ENCODE measurements at regions not wholly inside any gene's neighbourhood (a gene's known extent, or its start where the extent isn't known, plus 50 kb on each side); places are given as distances from the start of the nearest gene placed in this dataset.

DNA sequence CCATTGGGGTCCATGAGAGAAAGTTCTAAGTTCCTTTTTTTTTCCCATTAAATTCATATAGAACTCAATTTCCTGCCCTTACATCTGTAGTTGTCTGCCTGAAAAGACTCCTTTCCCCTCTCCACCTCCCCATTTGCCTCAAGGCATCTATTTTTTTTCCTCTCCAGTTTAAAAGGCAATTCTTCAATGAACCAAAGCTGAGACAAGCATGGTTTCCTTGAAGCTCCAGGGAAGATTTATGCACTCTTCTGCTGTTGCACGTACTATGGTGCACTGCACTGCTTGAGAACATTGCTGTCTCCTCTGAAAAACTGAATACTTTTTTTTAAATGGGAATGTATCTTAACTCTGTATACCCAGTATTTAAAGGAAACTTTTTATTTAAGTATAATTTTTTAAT, 465.2 kb downstream of the CD83 start:
- no peak overlapping the region for H3K27ac ChIP-seq
- H3K36me3 ChIP-seq, result no peaks in the 10 kb centered on the region
- no peak for DNase-seq (ENCODE audit: extremely low spot score in 2 of 2)
- TF ChIP-seq POLR2A (IDR thresholded peaks at IDR 0.05) (no peak), POLR2AphosphoS5 (IDR thresholded peaks at IDR 0.05; ENCODE audit: insufficient read depth in 1 of 2, low read depth in 1 of 2) (no peak)
- TF ChIP-seq, protein P1, sequence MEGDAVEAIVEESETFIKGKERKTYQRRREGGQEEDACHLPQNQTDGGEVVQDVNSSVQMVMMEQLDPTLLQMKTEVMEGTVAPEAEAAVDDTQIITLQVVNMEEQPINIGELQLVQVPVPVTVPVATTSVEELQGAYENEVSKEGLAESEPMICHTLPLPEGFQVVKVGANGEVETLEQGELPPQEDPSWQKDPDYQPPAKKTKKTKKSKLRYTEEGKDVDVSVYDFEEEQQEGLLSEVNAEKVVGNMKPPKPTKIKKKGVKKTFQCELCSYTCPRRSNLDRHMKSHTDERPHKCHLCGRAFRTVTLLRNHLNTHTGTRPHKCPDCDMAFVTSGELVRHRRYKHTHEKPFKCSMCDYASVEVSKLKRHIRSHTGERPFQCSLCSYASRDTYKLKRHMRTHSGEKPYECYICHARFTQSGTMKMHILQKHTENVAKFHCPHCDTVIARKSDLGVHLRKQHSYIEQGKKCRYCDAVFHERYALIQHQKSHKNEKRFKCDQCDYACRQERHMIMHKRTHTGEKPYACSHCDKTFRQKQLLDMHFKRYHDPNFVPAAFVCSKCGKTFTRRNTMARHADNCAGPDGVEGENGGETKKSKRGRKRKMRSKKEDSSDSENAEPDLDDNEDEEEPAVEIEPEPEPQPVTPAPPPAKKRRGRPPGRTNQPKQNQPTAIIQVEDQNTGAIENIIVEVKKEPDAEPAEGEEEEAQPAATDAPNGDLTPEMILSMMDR (IDR thresholded peaks at IDR 0.05), result no peak
- H3K9me3 ChIP-seq, result no peaks in the 10 kb centered on the region
- intact Hi-C loops (cut with DNase I), result no loop called here
- H3K4me1 ChIP-seq, result no peaks in the 10 kb centered on the region
- H3K4me3 ChIP-seq, result no peak overlapping the region
- H3K27me3 ChIP-seq, result no peaks in the 10 kb centered on the region

DNA sequence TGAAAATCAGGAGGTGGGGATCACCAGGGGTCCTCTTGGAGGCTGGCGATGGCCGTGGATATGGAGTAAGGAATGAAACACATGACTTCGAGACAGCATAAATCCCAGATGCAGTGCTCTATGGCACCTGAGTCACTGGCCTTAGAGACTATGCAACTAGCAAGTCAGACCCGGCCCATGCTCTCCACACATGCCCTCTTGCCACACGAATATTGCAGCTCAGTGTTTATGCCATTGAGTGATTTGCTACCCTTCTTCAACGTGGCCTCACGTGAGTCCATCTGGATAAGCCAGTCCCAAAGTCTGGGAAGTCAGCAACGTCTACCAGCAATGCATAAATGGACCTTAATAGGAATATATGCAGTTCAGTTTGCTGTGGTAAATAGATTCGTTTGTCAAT, 466.3 kb downstream of the CD83 start:
- Histone ChIP-seq H3K27me3 (no peaks in the 10 kb centered on the region), H3K36me3 (no peaks in the 10 kb centered on the region), H3K9me3 (no peaks in the 10 kb centered on the region), H3K4me1 (no peaks in the 10 kb centered on the region), H3K4me3 (no peak overlapping the region), H3K27ac (no peak overlapping the region)
- no peak for DNase-seq (ENCODE audit: extremely low spot score in 2 of 2)
- no peak for TF ChIP-seq POLR2AphosphoS5 (IDR thresholded peaks at IDR 0.05; ENCODE audit: insufficient read depth in 1 of 2, low read depth in 1 of 2)
- TF ChIP-seq, protein P1 (IDR thresholded peaks at IDR 0.05), result no peak
- TF ChIP-seq POLR2A (IDR thresholded peaks at IDR 0.05), result no peak
- intact Hi-C loops (cut with DNase I), result no loop called here

DNA sequence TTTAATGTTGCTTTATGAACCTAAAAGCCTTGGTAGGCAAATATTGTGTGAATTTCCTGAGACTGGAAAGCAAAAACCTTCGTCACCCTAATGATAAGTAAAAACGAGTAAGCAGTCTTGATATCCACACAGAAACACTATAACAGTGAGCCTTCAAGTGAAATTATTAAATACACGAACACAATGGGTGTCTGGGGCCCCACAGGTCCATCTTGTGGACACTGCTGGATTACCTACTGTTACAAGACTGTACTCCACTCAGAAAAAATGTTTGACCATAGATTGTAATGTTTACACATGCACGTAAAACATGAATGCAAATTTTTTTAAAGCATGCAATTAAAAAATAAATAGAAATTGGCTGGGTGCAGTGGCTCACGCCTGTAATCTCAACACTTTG, 466.9 kb downstream of the CD83 start:
- TF ChIP-seq POLR2AphosphoS5 (IDR thresholded peaks at IDR 0.05; ENCODE audit: insufficient read depth in 1 of 2, low read depth in 1 of 2) (no peak), POLR2A (IDR thresholded peaks at IDR 0.05) (no peak)
- TF ChIP-seq, protein P1 (IDR thresholded peaks at IDR 0.05), result no peak
- no peaks in the 10 kb centered on the region for H3K36me3 ChIP-seq
- intact Hi-C loops (cut with DNase I), result no loop called here
- no peaks in the 10 kb centered on the region for H3K9me3 ChIP-seq
- H3K27me3 ChIP-seq, result no peaks in the 10 kb centered on the region
- no peak for DNase-seq (ENCODE audit: extremely low spot score in 2 of 2)
- H3K27ac ChIP-seq, result no peak overlapping the region
- H3K4me3 ChIP-seq, result no peak overlapping the region
- H3K4me1 ChIP-seq, result no peaks in the 10 kb centered on the region

DNA sequence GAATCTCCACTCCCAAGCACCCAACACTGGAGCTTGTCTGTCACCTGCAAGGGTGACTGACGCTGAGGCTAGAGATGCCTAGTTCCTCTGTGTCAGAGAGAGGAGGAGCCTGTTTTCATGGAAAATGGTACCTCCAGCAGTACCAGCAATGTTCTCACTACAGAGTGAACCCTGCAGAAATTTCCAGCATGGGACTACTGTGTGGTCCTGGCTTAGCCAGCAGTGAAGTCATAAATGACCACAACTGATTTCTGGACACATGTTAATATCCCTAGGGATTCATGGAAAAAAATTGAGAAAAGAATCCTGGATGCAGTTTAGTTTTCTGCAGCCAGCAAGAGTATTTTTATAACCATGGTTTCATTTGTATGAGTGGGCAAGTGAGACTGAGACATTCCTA, 468.1 kb downstream of the CD83 start:
- intact Hi-C loops (cut with DNase I), result loop anchor here (1.0 kb wide), 1 partner anchor 23 kb away; no protein-coding TSS in a partner anchor
- Histone ChIP-seq H3K4me3 (no peak overlapping the region), H3K9me3 (no peaks in the 10 kb centered on the region), H3K36me3 (no peaks in the 10 kb centered on the region), H3K4me1 (no peaks in the 10 kb centered on the region), H3K27me3 (no peaks in the 10 kb centered on the region), H3K27ac (no peak overlapping the region)
- DNase-seq (ENCODE audit: extremely low spot score in 2 of 2), result no peak
- TF ChIP-seq, protein P1 (IDR thresholded peaks at IDR 0.05), result no peak
- no peak for TF ChIP-seq POLR2A (IDR thresholded peaks at IDR 0.05)
- no peak for TF ChIP-seq POLR2AphosphoS5 (IDR thresholded peaks at IDR 0.05; ENCODE audit: insufficient read depth in 1 of 2, low read depth in 1 of 2)

DNA sequence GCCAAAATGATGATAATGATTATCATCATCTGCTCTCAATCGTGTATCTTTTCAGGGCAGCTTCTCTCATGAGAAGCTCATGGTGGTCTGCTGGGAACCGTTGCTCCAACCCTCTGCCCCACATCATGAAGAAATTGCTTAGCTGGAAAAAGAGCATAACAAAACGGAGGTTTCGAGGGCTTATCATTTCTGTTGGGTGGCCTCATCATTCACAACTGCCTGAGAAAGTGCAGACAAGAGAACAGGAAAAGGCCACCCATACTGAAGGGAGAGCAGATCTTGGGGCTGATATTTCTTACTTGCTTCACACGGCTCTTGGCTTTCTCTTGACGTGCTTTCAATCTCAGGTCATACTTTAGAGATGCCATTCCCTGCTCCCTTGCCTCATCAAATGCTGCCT, 471.6 kb downstream of the CD83 start:
- TF ChIP-seq POLR2A (IDR thresholded peaks at IDR 0.05) (no peak), POLR2AphosphoS5 (IDR thresholded peaks at IDR 0.05; ENCODE audit: insufficient read depth in 1 of 2, low read depth in 1 of 2) (no peak)
- TF ChIP-seq, protein P1 (IDR thresholded peaks at IDR 0.05), result no peak
- intact Hi-C loops (cut with DNase I), result no loop called here
- no peaks in the 10 kb centered on the region for H3K4me1 ChIP-seq
- no peaks in the 10 kb centered on the region for H3K27me3 ChIP-seq
- H3K9me3 ChIP-seq, result no peaks in the 10 kb centered on the region
- no peaks in the 10 kb centered on the region for H3K36me3 ChIP-seq
- no peak overlapping the region for H3K4me3 ChIP-seq
- DNase-seq (ENCODE audit: extremely low spot score in 2 of 2), result no peak
- no peak overlapping the region for H3K27ac ChIP-seq
